Vagina (tissue), 2 donors: ENCODE measurements at regions not wholly inside any gene's neighbourhood (a gene's known extent, or its start where the extent isn't known, plus 50 kb on each side); places are given as distances from the start of the nearest gene placed in this dataset.
"Not testable (repeated sequence)": the region's sequence is repeated elsewhere in the genome, so short reads cannot be mapped to it uniquely, and the experiment has no call there.

Experiments
- POLR2A ChIP-seq, 2 donors: fragments of 450-650 bp; IDR thresholded peaks; one replicate each; pipeline ENCODE4 v1.6.1; 2017; ENCODE audit warnings: antibody characterized with exemption in 2 of 2, mild to moderate bottlenecking in 2 of 2, moderate library complexity in 2 of 2
- TF ChIP-seq, protein P1 (sequence below), 3 experiments: fragments of 450-650 bp in 2 of 3; fragments of 200-600 bp in 1 of 3; sonication (generic) in 1 of 3; IDR thresholded peaks; one replicate each; pipeline ENCODE4 v1.5.1; 2017 to 2019; ENCODE audit warnings: antibody characterized with exemption in 3 of 3, mild to moderate bottlenecking in 2 of 3, moderate library complexity in 2 of 3

GRCh38 chrX:451750-452149 is 65.0 kb upstream of the PPP2R3B start:
- TF ChIP-seq, protein P1, sequence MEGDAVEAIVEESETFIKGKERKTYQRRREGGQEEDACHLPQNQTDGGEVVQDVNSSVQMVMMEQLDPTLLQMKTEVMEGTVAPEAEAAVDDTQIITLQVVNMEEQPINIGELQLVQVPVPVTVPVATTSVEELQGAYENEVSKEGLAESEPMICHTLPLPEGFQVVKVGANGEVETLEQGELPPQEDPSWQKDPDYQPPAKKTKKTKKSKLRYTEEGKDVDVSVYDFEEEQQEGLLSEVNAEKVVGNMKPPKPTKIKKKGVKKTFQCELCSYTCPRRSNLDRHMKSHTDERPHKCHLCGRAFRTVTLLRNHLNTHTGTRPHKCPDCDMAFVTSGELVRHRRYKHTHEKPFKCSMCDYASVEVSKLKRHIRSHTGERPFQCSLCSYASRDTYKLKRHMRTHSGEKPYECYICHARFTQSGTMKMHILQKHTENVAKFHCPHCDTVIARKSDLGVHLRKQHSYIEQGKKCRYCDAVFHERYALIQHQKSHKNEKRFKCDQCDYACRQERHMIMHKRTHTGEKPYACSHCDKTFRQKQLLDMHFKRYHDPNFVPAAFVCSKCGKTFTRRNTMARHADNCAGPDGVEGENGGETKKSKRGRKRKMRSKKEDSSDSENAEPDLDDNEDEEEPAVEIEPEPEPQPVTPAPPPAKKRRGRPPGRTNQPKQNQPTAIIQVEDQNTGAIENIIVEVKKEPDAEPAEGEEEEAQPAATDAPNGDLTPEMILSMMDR (IDR thresholded peaks at IDR 0.05), result not testable (repeated sequence)
- not testable (repeated sequence) for TF ChIP-seq POLR2A (IDR thresholded peaks at IDR 0.05)
